Small intestine (tissue), 7 donors: ENCODE measurements at regions not wholly inside any gene's neighbourhood (a gene's known extent, or its start where the extent isn't known, plus 50 kb on each side); places are given as distances from the start of the nearest gene placed in this dataset.

Experiments used
- DNase-seq, 2 donors: peaks; one replicate each; pipeline versions ENCODE4 v3.0.0 to v3.0.0-alpha.2; 2013
- FAIRE-seq: peaks from 2 replicates; lab custom pipeline; 2012; peaks lifted over from hg19 to GRCh38; lab: Jason Lieb, UNC
- H3K27ac ChIP-seq, 3 donors: one replicate each; pipeline ENCODE4 v1.5.1; 2013; ENCODE audit warnings: low read length in 2 of 3, mild to moderate bottlenecking in 2 of 3, control low read depth in 1 of 3, inconsistent platforms in 1 of 3, low read depth in 1 of 3, moderate library complexity in 1 of 3
- H3K27me3 ChIP-seq, 3 donors: one replicate each; pipeline ENCODE4 v1.6.1; 2013; ENCODE audit warnings: low read length in 3 of 3, inconsistent platforms in 1 of 3; ENCODE audit not compliant: control insufficient read depth in 3 of 3, insufficient read depth in 3 of 3
- H3K36me3 ChIP-seq, 3 donors: one replicate each; pipeline ENCODE4 v1.6.1; 2013; ENCODE audit warnings: low read length in 3 of 3, inconsistent platforms in 1 of 3, low read depth in 1 of 3, mild to moderate bottlenecking in 1 of 3, moderate library complexity in 1 of 3; ENCODE audit not compliant: control insufficient read depth in 3 of 3, insufficient read depth in 2 of 3
- H3K4me1 ChIP-seq, 3 donors: one replicate each; pipeline ENCODE4 v1.6.1; 2013; ENCODE audit warnings: low read length in 2 of 3, inconsistent platforms in 1 of 3, low read depth in 1 of 3, mild to moderate bottlenecking in 1 of 3, moderate library complexity in 1 of 3; ENCODE audit not compliant: control insufficient read depth in 3 of 3, insufficient read depth in 2 of 3
- H3K4me3 ChIP-seq, 3 donors: one replicate each; pipeline ENCODE4 v1.5.1; 2013; ENCODE audit warnings: low read length in 3 of 3, control low read depth in 1 of 3, inconsistent platforms in 1 of 3, low read depth in 1 of 3, mild to moderate bottlenecking in 1 of 3, moderate library complexity in 1 of 3
- H3K9me3 ChIP-seq, 2 donors: one replicate each; pipeline ENCODE4 v1.6.1; 2013; ENCODE audit warnings: low read depth in 1 of 2, low read length in 1 of 2; ENCODE audit not compliant: control insufficient read depth in 2 of 2, insufficient read depth in 1 of 2
- WGBS, 3 donors: extraction: QIAGEN DNeasy Blood & Tissue Kit; methylation state at CpG; one replicate each; pipeline ENCODE4 v1.1.7; 2013; 5-methylcytosine and 5-hydroxymethylcytosine counted together
- donor health status: healthy with polysubstance abuse.
- donor health status: control.
- donor health status: control.
- donor health status: Bipolar disorder and iron deficiency.
- donor health status: healthy.

GRCh38 chr2:9141706-9142460 lies 64.7 kb upstream of the ASAP2 start:
- no peak overlapping the region for H3K27ac ChIP-seq
- FAIRE-seq, result no peak
- no peak overlapping the region for H3K4me3 ChIP-seq
- H3K4me1 ChIP-seq, result peaks cover 0 to 19% (median 0%) of the 10 kb centered on the region in 3 donors
- H3K9me3 ChIP-seq, result no peaks in the 10 kb centered on the region
- 79 to 89% (median 83%) methylated on average over 14 to 15 of the region's 15 CpGs for WGBS, 3 donors
- no peaks in the 10 kb centered on the region for H3K36me3 ChIP-seq
- no peak for DNase-seq
- no peaks in the 10 kb centered on the region for H3K27me3 ChIP-seq

DNA sequence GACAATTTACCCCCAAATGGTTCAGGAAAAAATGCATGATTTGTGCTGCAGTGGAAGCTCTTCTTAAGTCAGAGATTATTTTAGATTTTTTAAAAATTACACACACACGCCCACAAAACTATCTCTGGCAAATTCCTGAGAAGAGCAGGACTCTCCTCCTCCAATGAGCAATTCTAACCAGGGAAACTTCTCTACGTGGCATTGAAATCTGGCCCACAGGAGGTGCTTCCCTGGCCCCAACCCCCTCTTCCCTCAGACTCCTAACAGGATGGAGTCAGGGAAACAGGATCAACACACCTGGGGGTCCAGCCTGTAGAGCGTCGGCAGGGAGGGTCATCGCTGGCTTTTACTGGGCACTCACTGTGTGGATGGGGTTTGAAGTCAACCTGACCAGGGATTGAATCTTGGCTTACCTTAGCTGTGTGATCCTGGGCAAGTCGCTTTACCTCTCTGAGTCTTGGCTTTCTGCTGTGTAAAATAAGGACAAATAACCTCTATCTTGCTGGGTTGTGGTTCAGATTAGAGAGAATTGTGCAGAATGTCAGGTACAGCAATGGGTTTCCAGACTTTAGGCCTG lies 65.4 kb upstream of the ASAP2 start:
- H3K27me3 ChIP-seq, result no peaks in the 10 kb centered on the region
- DNase-seq, result no peak
- peaks cover 0 to 19% (median 0%) of the 10 kb centered on the region in 3 donors for H3K4me1 ChIP-seq
- 79 to 89% (median 87%) methylated on average over 6 of the region's 6 CpGs for WGBS, 3 donors
- FAIRE-seq, result no peak
- H3K36me3 ChIP-seq, result no peaks in the 10 kb centered on the region
- H3K27ac ChIP-seq, result no peak overlapping the region
- H3K9me3 ChIP-seq, result no peaks in the 10 kb centered on the region
- no peak overlapping the region for H3K4me3 ChIP-seq

- Histone ChIP-seq H3K27me3 (no peaks in the 10 kb centered on the region), H3K36me3 (no peaks in the 10 kb centered on the region), H3K4me1 (peaks cover 0 to 19% (median 0%) of the 10 kb centered on the region in 3 donors), H3K27ac (no peak overlapping the region), H3K9me3 (no peaks in the 10 kb centered on the region), H3K4me3 (no peak overlapping the region)
- FAIRE-seq (no peak), DNase-seq (peak in 1 of 2 donors; percentile 26)
- 56 to 76% (median 66%) methylated on average over 7 of the region's 7 CpGs for WGBS, 3 donors
Observed at GRCh38 chr2:9140645-9141044, 66.0 kb upstream of the ASAP2 start.

DNA sequence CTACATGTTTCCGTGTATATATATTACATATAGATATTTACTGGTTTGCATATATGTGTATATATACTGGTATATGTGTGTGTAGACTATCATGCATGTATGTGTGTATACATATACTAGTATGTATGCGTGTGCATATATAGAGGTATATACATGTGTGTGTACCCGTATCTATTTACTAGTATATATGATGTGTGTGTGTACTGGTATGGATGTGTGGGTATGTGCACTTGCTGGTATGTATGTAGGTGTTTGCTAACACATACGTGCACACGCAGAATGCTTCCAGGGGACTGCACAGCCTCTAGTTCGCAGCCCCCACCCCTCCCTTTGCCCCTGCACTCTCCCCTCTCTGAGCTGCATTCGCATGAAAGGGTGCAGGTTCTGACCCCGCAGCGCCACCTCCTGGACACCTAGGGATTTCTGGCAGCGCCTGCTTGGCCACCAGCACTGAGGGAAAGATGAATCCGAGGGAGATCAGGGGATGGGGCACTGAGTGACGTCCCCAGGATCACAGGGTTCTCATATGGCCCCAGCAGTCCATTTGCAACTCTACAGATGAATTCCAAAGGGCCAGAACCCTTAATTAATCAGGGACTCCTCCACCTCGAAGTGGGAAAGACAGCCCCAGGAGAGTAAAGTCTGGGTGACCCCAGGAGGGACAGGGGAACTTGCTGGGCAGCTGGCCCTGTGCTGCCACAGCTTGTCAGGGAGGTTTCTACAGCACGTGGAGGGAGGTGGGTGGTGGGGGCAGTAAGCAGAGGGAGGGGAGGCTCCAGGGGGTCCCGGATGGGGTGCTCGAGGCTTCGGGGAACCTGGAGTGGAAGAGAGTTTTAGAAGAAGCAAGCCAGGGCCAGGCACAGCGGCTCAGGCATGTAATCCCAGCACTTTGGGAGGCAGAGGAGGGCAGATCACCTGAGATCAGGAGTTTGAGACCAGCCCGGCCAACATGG lies 66.8 kb upstream of the ASAP2 start:
- WGBS, 3 donors, result 23 to 38% (median 36%) methylated on average over 16 to 19 of the region's 19 CpGs
- Histone ChIP-seq H3K27ac (no peak overlapping the region), H3K36me3 (no peaks in the 10 kb centered on the region), H3K4me3 (no peak overlapping the region), H3K9me3 (no peaks in the 10 kb centered on the region), H3K4me1 (peaks cover 0 to 19% (median 0%) of the 10 kb centered on the region in 3 donors), H3K27me3 (no peaks in the 10 kb centered on the region)
- FAIRE-seq (no peak), DNase-seq (peak; percentile 64 to 80)

DNA sequence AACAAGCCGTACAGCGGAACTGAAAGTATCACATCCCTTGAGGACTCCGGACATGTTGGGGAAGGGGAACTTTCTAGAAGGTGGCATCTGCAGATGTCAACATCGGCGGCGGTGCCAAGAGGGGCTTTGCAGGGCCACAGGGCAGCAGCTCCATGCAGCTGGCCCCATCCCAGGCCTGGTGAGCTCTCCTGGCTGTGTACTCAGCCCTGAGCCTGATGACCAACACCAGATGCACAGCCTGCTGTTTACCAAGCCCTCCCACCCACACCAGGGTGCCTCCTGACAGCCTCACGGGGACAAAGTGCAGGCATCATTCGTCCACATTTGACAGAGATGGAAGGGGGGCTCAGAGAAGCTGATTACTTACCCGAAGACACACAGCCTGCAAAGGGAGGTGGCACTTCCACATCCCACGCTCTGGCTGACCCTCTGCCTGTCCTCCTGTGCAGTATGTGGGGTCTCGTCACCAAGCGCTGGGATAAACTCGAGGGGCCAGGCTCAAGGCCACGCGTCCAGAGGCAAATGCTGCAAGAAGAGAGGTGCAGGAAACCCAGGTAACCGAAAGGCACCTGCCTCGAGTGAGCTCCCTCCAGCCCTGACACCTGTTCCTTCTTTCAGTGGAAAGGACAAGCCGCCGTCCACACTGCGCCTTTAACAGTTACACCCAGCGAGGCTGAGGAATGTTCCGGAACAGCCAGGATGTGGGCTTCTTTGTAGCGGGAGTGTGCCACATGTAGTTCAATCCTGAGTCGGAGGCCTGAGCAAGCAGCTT lies 69.0 kb upstream of the ASAP2 start:
- DNase-seq, result no peak
- peaks cover 0 to 12% (median 0%) of the 10 kb centered on the region in 3 donors for H3K4me1 ChIP-seq
- peak overlapping the region in 2 of 3 donors; percentile 11 to 77 for H3K27ac ChIP-seq
- peaks cover 0 to 9% of the 10 kb centered on the region in 2 donors for H3K9me3 ChIP-seq
- peak overlapping the region in 1 of 3 donors; percentile 8 for H3K4me3 ChIP-seq
- 60 to 79% (median 69%) methylated on average over 24 of the region's 24 CpGs for WGBS, 3 donors
- no peaks in the 10 kb centered on the region for H3K27me3 ChIP-seq
- no peaks in the 10 kb centered on the region for H3K36me3 ChIP-seq
- FAIRE-seq, result no peak

GRCh38 chr2:9135822-9136558 lies 70.6 kb upstream of the ASAP2 start:
- WGBS, 3 donors, result 82 to 88% (median 86%) methylated on average over 15 of the region's 15 CpGs
- no peaks in the 10 kb centered on the region for H3K36me3 ChIP-seq
- no peak overlapping the region for H3K27ac ChIP-seq
- H3K4me1 ChIP-seq, result peaks cover 0 to 8% (median 0%) of the 10 kb centered on the region in 3 donors
- no peak for FAIRE-seq
- H3K9me3 ChIP-seq, result peaks cover 0 to 9% of the 10 kb centered on the region in 2 donors
- no peaks in the 10 kb centered on the region for H3K27me3 ChIP-seq
- DNase-seq, result no peak
- no peak overlapping the region for H3K4me3 ChIP-seq

DNA sequence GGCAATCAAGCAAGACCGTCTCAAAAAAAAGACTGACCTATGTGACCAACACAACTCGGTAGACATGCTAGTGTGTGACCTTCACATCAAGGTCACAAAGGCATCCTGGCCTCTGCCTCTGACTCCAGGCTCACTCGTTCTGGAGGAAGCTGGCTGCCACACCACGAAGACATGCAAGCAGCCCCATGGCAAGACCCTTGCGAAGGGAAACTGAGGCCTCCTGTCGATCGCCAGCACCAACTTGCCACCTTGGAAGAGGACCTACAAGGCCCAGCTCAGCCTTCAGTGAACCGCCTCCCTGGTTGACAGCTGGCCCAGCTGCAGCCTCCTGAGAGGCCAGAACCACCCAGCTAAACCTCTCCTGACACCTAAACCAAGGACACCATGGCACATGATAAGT lies 79.3 kb upstream of the ASAP2 start:
- peaks cover 0 to 3% of the 10 kb centered on the region in 2 donors for H3K9me3 ChIP-seq
- no peak for FAIRE-seq
- no peaks in the 10 kb centered on the region for H3K36me3 ChIP-seq
- H3K27ac ChIP-seq, result no peak overlapping the region
- H3K27me3 ChIP-seq, result no peaks in the 10 kb centered on the region
- no peak for DNase-seq
- 93 to 95% (median 93%) methylated on average over 8 of the region's 8 CpGs for WGBS, 3 donors
- no peak overlapping the region for H3K4me3 ChIP-seq
- no peaks in the 10 kb centered on the region for H3K4me1 ChIP-seq
